Fibroblast of villous mesenchyme (primary cell): ENCODE measurements at regions not wholly inside any gene's neighbourhood (a gene's known extent, or its start where the extent isn't known, plus 50 kb on each side); places are given as distances from the start of the nearest gene placed in this dataset.
A peak's percentile ranks its signal among the peaks of the same experiment; 100 is the strongest.

Experiments used
- DNase-seq: peaks from one replicate; pipeline ENCODE4 v3.0.0-alpha.2; 2010; ENCODE audit warnings: low read depth
- H3K4me3 ChIP-seq: 2 replicates; pipeline ENCODE4 v1.5.1; 2011; ENCODE audit warnings: low read depth, mild to moderate bottlenecking, low read length
- CTCF ChIP-seq: IDR thresholded peaks from 2 replicates; pipeline ENCODE4 v1.5.1; 2012; ENCODE audit warnings: low read depth, mild to moderate bottlenecking, low read length; ENCODE audit not compliant: insufficient read depth

- TF ChIP-seq CTCF, result no peak
- H3K4me3 ChIP-seq, result no peak overlapping the region
- no peak for DNase-seq
Measured at GRCh38 chr1:208975456-208975855, 608.1 kb upstream of the CAMK1G start.

- H3K4me3 ChIP-seq, result no peak overlapping the region
- no peak for TF ChIP-seq CTCF
- DNase-seq, result no peak
Measured at GRCh38 chr1:208977012-208977411, 606.5 kb upstream of the CAMK1G start.

- no peak for TF ChIP-seq CTCF
- no peak overlapping the region for H3K4me3 ChIP-seq
- DNase-seq, result no peak
Measured at GRCh38 chr1:208977638-208978256, 605.8 kb upstream of the CAMK1G start.

- TF ChIP-seq CTCF, result no peak
- H3K4me3 ChIP-seq, result no peak overlapping the region
- DNase-seq, result no peak
Measured at GRCh38 chr1:208979776-208980175, 603.7 kb upstream of the CAMK1G start.

GRCh38 chr1:208980605-208981004 lies 602.9 kb upstream of the CAMK1G start:
- no peak for TF ChIP-seq CTCF
- no peak for DNase-seq

GRCh38 chr1:208985231-208985630 lies 598.3 kb upstream of the CAMK1G start:
- no peak for TF ChIP-seq CTCF
- no peak overlapping the region for H3K4me3 ChIP-seq
- no peak for DNase-seq

More at GRCh38 chr1:208980605-208981004, 602.9 kb upstream of the CAMK1G start:
- H3K4me3 ChIP-seq, result no peak overlapping the region

- no peak for TF ChIP-seq CTCF
- H3K4me3 ChIP-seq, result peak overlapping the region; percentile 36
- DNase-seq, result peak; percentile 54
Measured at GRCh38 chr1:208988811-208989222, 594.7 kb upstream of the CAMK1G start.
